ENCODE measurements at regions not wholly inside any gene's neighbourhood (a gene's known extent, or its start where the extent isn't known, plus 50 kb on each side); places are given as distances from the start of the nearest gene placed in this dataset.

GRCh38 chr1:187451238-187451637, 622.5 kb downstream of the PLA2G4A start:
- no peak for DNase-seq

- no peak for DNase-seq
Measured at GRCh38 chr1:187454010-187454409, 625.3 kb downstream of the PLA2G4A start.

DNA sequence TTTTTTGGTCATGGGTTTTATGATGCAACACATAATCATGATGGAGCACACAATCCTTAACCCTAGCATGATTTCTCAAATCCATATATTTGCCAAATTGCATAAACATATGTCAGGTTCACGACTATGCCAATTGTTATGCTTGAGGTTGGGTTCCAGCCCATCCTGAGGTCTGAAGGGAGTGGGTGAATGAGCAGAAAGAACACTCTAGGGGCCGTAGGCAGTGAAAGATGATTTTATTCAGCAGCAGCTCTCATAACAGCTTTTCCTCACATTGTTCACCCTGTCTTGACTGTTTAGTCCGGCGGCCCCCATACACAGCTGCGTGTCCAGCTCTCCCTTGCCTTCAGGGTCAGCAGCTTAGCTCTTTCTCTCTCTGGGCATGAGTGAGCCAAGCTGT, 627.7 kb downstream of the PLA2G4A start:
- DNase-seq: no peak

DNA sequence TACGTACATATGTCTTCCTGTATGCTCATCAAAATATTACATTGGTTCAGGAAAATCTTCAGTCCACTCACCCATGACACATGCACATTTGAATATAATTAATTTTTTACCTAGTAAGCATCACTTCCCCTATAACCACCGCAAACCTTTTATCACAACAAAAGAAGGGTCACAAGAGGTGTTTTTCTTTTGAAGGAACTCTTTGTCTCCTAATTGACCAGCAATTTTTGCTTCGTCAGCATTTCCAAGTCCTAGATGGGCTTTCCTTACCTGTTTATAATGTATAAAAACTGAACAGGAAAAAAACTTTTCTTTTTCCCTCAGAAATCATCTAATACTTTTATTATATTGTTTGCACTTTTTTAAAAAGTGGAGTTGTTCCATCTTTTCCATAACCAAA, 631.3 kb downstream of the PLA2G4A start:
- no peak for DNase-seq

- no peak for DNase-seq
Measured at GRCh38 chr1:187464320-187464719, 635.6 kb downstream of the PLA2G4A start.

DNA sequence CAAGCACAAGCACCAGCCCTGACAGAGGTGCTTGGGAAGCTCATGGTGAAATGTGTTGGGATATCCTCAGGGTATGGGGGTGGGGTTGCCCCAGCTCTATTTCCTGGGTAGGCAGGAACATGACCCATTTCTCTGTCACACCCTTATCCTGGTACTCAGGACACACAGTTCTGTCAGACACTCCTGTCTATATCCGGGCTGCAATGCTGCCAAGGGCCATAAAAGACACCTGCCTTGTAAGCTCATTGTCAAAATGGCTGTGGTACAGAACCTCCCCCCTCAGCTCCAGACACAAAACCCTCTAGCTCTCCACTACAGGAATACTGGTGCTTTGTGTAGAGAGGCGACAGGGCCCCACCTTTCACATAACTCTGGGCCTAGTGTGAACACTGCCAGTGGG, 636.7 kb downstream of the PLA2G4A start:
- DNase-seq: no peak

GRCh38 chr1:187469836-187470235, 641.1 kb downstream of the PLA2G4A start:
- DNase-seq: no peak

GRCh38 chr1:187471555-187471954, 642.8 kb downstream of the PLA2G4A start:
- DNase-seq: no peak

- no peak for DNase-seq
Measured at GRCh38 chr1:187474336-187474735, 645.6 kb downstream of the PLA2G4A start.

- no peak for DNase-seq
Measured at GRCh38 chr1:187476671-187477070, 647.9 kb downstream of the PLA2G4A start.

- DNase-seq: no peak
Measured at GRCh38 chr1:187477103-187477502, 648.4 kb downstream of the PLA2G4A start.

DNA sequence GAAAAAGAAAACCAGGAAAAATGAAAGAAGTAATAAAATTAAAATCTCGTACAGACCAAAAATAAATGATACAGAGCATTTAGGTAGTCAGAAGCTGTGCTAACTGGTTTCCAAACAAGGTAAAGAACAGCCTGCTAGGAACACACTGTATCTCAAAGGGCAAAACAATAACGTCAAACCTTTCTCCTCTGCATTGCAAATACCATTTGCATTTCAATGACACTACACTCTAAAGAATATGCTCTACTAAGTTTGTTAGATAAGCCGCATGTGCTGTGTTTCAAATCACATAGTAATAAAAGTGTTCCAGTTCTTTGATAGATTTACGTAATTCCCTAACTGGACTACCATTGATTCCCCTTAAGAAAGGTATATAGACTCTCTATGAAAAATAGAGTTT, 648.8 kb downstream of the PLA2G4A start:
- DNase-seq: no peak

DNA sequence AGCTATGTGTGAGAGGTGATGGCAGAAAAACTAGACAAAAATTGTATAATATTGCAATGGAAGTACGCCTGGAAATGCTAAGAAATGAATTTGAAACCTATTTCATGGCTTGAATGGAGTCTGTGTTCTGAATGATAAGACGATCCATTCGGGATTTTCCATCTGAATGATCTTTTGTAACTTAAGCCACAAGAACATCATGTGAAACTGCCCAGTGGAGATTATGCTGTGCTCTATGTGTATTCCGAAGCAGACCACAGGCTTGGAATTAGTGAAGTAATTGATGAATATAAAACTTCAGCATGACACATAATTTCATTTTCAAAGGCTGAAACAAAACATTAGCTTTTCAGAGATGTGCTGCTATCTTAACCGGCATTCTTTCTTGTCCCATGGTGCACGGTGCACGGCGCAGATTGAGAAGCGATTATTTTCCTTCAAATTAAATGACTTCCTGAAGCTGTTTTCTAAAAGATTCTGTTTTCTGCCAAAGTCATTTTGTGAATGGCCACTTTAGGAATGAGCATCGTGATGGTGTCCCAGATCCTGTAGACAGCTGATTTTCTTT, 652.9 kb downstream of the PLA2G4A start:
- DNase-seq: no peak

GRCh38 chr1:187490266-187490665, 661.5 kb downstream of the PLA2G4A start:
- DNase-seq: no peak

- DNase-seq: no peak
Measured at GRCh38 chr1:187491082-187491720, 662.5 kb downstream of the PLA2G4A start.

DNA sequence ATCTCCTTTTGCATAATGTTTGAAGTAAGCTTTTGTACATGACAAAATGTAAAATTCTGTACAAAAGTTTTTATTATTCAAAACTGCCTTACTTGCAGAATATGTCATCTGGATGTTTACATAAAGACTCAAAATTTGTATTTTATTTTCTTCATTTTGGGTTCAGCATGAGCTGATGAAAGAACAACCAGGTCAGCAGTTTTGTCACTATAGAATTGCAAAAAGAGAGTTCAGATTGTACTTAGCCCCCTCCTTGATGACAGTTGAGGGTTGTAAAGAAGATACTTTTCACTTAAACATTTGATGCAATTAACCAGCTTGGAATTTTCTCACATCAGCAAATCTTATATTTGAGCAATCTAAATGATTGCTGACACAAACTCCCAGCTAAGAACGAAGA, 669.3 kb downstream of the PLA2G4A start:
- DNase-seq: no peak

DNA sequence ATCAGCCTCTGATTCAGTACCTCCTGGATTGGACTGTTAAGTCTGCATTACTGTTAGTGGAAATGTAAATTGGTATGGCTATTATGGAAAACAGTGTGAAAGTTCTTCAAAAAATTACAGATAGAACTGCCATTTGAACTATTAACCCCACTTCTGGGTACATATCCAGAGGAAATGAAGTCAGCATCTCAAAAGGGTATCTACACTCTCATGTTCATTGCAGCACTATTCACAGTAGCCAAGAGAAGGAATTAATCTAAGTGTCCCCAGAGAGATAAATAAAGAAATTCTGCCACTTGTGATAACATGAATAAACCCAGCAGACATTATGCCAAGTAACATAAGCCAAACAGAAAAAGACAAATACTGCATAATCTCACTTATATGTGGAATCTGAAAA, 676.0 kb downstream of the PLA2G4A start:
- DNase-seq: no peak

DNA sequence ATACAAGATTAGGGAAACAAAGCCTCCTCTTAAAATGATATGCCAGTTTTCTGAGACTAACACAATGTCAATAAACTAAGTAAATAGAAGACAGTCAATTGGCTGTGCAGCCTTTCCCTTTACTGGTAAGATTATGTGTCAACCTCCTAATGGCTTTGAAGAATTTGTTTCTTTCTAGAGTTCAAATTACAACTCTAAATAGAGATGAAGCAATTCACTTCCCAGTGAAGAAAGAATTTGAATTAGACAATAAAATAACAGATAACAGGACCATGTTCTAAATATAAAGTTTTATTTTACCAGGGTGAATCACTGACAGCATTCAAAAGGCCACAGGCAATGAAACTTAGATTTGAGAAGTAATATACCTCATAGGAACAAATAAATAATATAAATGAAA, 680.3 kb downstream of the PLA2G4A start:
- DNase-seq: no peak

DNA sequence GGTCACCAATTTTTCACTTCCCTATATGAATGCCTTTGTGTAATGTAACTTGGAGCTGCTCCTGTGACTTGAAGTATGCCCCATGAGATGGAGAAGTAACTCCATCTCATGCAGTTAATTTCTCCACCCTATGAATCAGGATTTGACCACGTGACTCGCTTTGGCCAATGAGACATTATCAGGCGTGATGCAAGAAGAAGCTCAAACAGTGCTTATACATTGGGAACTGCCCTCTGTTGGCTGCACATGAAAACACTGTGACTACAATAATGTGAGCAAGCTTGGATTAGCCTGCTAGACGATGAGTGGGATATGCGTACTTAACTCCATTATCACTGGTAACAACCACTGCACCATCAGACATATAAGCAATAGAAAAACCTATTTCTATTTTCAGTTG, 684.4 kb downstream of the PLA2G4A start:
- DNase-seq: no peak

- DNase-seq: no peak
Measured at GRCh38 chr1:187514110-187514509, 685.4 kb downstream of the PLA2G4A start.

GRCh38 chr1:187516874-187517273, 688.1 kb downstream of the PLA2G4A start:
- DNase-seq: no peak

- DNase-seq: no peak
Measured at GRCh38 chr1:187517546-187517945, 688.8 kb downstream of the PLA2G4A start.

DNA sequence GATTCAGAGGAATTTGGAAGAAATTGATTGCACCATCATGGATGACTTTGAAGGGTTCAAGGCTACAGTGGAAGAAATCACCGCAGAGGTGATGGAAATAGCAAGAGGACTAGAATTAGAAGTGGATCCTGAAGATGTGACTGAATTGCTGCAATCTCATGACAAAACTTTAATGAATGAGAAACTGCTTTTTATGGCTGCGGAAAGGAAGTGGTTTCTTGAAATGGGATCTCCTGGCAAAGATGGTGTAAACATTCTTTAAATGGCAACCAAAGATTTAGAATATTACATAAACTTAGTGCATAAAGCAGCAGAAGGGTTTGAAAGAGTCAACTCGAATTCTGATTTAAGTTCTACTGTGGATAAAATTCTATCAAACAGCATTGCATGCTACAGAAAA, 698.6 kb downstream of the PLA2G4A start:
- DNase-seq: no peak

DNA sequence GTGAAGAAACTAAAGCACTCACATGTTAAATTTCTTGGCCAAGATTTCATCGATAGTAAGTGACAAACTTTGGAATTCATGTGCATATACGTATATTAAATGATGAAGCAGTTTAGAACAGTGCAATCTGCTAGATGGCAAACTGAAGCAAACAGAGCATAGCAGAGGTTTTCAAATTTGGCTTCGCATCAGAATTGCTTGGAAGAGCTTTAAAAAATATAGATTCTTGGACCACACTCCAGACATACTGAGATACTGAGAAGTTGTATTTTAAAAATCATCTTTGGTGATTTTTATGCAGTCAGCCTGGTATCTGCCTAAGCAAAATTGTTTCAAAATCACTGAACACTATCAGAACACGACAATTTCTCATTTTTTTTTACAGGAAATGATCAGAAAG, 709.2 kb downstream of the PLA2G4A start:
- DNase-seq: no peak

DNA sequence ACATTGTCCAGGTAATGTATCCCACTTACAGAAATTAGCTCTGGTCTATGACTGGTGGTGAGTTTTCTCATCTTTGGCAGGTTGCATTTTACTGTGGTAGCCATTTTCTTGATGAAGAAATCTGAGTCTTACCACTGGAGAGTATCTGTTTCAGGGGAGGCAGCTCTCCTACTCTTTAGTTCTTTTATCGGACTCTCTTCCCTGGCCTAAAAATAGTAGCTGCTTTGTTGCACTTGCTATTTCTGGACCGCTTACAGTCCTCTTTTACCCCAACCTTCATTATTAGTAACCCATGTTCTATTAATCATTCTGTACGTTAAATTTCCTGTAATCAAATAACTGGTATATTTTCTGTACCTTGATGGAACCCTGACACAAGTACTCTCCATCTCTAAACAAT, 720.8 kb downstream of the PLA2G4A start:
- no peak for DNase-seq
